Heart left ventricle (tissue), 13 donors: ENCODE measurements at regions not wholly inside any gene's neighbourhood (a gene's known extent, or its start where the extent isn't known, plus 50 kb on each side); places are given as distances from the start of the nearest gene placed in this dataset.

ENCODE experiments used
- POLR2A ChIP-seq, 2 donors: fragments of 450-650 bp; IDR thresholded peaks; one replicate each; pipeline ENCODE4 v1.6.1; 2017; ENCODE audit warnings: antibody characterized with exemption in 2 of 2, mild to moderate bottlenecking in 2 of 2, moderate library complexity in 2 of 2
- TF ChIP-seq, protein P1 (sequence below), 12 donors: fragments of 200-600 bp; sonication (generic) in 4 of 12; IDR thresholded peaks; one replicate each; pipeline versions ENCODE4 v1.5.0 to v1.8.0; 2018 to 2022; ENCODE audit warnings: antibody characterized with exemption in 12 of 12, mild to moderate bottlenecking in 5 of 12
- donor health status: ischemic (EF 13 %, LVEDD 7.1; RV severe dilation, severe dysfunction).
- donor health status: DM: no; HTN: yes; CAD: no.
- donor health status: DM: no; HTN: no; CAD: no.
- donor health status: ischemic (EF 25% LVEDD 6.9; RV normal size, moderate dysfunction).
- donor health status: ischemic (EF 25% LVEDD 5.7; RV mildly dilated, moderate dysfunction).
- donor health status: ischemic (EF 35%, LVEDD 5.7; RV mildly dilated, moderate dysfunction).
- donor health status: nonischemic (EF 11% LVEDD 7.7; RV severe dilation, severe dysfunction).
- donor health status: DM: yes; HTN: yes; CAD: no.
- donor health status: PGD.
- donor health status: ischemic (EF 29% LVEDD 5.4; RV normal size, mild dysfunction).
- donor health status: nonischemic (EF 23%, LVEDD 6.1; RV moderate dilation, normal function).

DNA sequence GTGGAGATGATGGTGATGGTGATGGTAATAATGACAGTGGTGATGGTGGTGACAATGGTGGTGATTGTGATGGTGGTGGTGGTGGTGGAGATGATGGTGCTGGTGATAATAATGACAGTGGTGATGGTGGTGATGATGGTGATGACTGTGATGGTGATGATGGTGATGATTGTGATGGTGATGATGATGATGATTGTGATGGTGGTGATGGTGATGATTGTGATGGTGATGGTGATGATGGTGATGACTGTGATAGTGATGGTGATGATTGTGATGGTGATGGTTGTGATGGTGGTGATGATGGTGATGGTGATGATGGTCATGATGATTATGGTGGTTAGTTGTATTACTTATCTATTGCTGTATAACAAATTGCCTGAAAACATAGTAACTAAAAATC, 108.9 kb upstream of the NKX1-1 start:
- TF ChIP-seq POLR2A (IDR thresholded peaks at IDR 0.05): no peak
- TF ChIP-seq, protein P1, sequence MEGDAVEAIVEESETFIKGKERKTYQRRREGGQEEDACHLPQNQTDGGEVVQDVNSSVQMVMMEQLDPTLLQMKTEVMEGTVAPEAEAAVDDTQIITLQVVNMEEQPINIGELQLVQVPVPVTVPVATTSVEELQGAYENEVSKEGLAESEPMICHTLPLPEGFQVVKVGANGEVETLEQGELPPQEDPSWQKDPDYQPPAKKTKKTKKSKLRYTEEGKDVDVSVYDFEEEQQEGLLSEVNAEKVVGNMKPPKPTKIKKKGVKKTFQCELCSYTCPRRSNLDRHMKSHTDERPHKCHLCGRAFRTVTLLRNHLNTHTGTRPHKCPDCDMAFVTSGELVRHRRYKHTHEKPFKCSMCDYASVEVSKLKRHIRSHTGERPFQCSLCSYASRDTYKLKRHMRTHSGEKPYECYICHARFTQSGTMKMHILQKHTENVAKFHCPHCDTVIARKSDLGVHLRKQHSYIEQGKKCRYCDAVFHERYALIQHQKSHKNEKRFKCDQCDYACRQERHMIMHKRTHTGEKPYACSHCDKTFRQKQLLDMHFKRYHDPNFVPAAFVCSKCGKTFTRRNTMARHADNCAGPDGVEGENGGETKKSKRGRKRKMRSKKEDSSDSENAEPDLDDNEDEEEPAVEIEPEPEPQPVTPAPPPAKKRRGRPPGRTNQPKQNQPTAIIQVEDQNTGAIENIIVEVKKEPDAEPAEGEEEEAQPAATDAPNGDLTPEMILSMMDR (IDR thresholded peaks at IDR 0.05): no peak
